ENCODE measurements at regions not wholly inside any gene's neighbourhood (a gene's known extent, or its start where the extent isn't known, plus 50 kb on each side); places are given as distances from the start of the nearest gene placed in this dataset.

DNA sequence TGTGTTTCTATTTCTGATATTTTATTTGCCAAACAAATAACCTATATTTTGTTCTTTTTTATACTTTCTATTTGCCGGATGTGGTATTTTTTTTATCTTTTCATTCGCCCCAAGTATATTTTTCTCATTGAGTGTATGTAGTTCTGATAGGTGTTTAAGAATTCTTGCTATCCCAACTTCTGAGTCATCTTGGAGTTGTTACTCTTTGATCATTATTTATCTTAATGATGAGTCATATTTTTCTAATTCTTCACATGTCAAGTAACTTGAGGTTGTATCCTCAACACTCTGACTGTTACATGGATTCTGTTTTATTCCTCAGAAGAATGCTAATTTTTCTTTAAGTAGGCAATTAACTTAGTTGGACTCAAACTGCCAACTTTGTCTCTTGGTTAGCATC, 498.1 kb downstream of the TLE1 start:
- no peak for DNase-seq (ENCODE audit: low read depth)

DNA sequence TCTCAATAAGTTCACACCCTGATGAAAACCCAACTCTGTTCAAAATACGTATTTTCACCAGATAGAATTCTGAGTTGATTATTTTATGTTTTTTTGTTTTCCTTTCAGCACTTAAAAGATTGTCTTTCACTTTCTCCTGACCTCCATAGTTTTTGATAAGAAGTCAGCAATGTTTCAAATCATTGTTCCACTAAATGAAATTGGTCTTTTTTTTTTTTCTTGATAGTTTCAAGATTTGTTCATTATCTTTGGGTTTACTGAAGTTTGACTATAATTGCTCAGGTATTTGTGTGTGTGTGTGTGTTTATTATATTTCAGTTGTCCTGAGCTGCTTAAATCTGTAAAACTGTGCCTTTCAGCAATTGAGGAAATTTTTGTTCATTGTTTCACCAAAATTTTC, 498.7 kb downstream of the TLE1 start:
- DNase-seq (ENCODE audit: low read depth): no peak

- DNase-seq (ENCODE audit: low read depth): no peak
These were observed 505.6 kb downstream of the TLE1 start for GRCh38 chr9:81183761-81184160.

- DNase-seq (ENCODE audit: low read depth): no peak
These were observed 506.9 kb downstream of the TLE1 start for GRCh38 chr9:81182431-81182830.

GRCh38 chr9:81174023-81174422, 515.3 kb downstream of the TLE1 start:
- DNase-seq (ENCODE audit: low read depth): no peak

- no peak for DNase-seq (ENCODE audit: low read depth)
These were observed 517.7 kb downstream of the TLE1 start for GRCh38 chr9:81171689-81172088.

GRCh38 chr9:81162361-81162760, 527.0 kb downstream of the TLE1 start:
- DNase-seq (ENCODE audit: low read depth): no peak

DNA sequence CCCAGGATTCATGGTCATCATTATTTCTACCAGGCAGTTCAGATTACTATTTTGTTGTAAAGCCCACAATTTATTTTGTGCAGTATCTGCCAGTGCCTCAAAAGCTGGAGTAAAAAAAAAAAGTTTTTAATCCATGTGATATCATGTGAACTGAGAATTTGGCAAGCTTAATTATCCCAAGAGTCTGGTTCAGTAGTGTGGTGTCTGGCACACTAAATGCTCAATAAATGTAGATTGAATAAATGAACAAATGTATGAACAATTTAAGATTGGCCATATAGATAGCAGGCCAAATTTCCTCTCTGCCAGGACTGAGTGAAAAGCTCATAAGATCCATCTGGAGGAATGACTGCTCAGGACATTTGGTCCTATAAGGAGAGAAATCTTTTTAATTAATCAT, 533.0 kb downstream of the TLE1 start:
- DNase-seq (ENCODE audit: low read depth): no peak

DNA sequence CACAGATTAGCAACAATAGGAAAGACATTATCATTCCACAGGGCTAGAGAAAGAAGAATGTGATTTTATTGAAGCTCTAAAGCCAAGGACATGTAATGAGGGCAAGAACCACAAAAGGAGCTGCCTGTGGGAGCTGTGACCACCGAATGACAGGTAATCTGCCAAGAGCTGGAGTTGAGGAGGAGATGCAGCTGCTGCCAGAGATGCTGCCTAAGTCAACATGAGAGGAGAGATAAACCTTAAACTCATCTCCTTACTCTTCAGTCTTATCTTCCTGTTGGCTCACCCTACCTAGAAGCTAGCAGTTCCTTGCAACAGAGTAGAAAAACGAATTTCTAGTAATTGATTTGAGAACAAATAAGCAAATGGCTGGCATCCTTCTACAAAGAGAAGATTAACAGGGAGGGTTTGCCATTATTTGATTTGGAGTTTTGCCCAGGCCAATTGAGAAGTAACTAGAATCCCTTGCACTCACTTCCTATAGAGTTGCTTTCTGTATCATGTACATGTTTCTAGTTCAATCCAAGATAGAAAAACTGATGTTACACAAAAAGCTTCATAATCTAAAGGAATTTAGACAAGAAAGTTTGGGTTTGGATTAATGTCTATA, 539.2 kb downstream of the TLE1 start:
- no peak for DNase-seq (ENCODE audit: low read depth)

GRCh38 chr9:81146684-81147337, 542.5 kb downstream of the TLE1 start:
- no peak for DNase-seq (ENCODE audit: low read depth)

DNA sequence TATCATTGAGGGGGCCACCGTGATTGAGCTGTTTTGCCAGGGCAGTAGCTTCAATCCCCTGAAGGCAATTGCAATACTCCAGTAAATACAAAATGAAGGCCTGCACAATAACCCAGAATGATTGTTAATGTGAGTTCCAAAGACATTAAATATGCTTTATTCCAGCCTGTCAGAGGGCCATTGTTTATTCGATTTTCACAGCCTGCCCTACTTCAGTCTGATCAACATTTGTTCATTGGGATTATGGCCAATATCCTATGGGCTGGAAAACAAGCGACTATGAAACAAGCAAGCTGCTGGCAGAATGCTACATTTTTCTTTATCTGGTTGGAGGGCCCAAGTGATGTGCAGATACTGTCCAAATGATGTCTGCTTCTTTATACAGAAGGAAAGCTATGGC, 543.1 kb downstream of the TLE1 start:
- DNase-seq (ENCODE audit: low read depth): no peak

GRCh38 chr9:81145331-81145963, 543.9 kb downstream of the TLE1 start:
- no peak for DNase-seq (ENCODE audit: low read depth)

GRCh38 chr9:81141961-81142360, 547.4 kb downstream of the TLE1 start:
- no peak for DNase-seq (ENCODE audit: low read depth)

- no peak for DNase-seq (ENCODE audit: low read depth)
These were observed 551.3 kb downstream of the TLE1 start for GRCh38 chr9:81137976-81138568.

- no peak for DNase-seq (ENCODE audit: low read depth)
These were observed 556.6 kb downstream of the TLE1 start for GRCh38 chr9:81132796-81133195.

DNA sequence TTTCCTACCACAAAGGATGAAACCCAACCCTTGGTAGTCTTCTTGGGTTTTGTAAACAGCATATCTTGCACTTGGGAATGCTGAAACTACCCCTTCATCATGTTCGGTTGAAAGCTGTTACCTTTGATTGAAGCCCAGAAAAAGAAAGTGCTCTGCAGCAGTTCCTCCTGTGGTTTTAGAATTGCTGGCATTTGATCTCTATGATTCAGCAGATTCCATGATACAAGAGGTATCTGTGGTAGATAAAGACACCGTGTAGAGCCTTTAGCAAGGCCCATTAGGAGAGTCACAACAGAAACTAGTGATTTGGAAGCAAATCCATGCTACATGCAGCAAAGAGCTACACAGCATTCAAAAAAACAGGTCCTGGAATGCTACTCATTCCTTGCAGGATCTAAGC, 557.0 kb downstream of the TLE1 start:
- DNase-seq (ENCODE audit: low read depth): no peak

DNA sequence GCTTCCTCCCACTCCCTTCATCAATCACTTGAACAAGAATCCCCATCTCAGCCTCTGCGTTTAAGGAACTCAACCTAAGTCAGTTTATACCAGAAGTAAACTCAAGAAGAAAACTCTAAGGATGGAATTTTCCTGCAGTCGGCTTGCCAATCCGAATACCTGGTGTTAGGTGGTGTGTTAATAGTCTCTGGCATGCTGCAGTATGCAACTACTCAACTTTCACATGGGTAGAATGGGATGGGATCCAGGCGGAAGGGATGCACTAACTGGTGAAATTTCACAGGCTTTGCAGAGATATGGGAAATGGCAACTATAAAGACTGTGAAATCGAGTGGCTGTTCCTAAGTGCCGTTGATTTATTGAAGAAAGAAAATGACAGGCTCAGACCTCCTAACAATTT, 560.6 kb downstream of the TLE1 start:
- DNase-seq (ENCODE audit: low read depth): no peak

DNA sequence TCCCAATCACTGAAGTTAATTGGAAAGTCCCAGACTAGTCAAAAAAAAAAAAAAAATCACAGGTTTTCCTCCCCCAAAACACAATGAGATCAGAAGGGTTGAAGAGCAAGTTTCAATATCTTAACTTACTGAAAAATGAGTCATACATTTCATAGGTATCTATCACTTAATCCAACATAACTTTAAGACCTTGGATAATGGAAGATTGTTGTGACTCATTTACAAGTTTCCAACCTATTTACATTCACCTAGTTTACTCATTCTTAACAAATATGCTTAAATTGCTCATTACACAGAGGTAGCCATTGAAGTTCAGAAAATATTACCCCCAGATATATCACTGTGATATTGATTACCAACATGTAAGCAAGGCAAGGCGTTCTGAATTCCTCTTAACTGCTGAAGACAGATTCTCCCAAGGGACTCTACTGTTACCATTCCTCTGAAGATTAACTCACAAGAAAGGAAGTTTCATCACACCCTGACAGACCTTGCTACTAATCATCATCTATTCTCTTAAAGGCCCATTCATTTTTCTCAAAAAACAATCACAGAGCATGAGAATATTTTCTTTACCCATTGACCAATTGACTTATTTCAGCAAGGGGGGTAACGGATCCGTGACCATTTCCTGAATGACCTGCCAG, 563.8 kb downstream of the TLE1 start:
- no peak for DNase-seq (ENCODE audit: low read depth)

DNA sequence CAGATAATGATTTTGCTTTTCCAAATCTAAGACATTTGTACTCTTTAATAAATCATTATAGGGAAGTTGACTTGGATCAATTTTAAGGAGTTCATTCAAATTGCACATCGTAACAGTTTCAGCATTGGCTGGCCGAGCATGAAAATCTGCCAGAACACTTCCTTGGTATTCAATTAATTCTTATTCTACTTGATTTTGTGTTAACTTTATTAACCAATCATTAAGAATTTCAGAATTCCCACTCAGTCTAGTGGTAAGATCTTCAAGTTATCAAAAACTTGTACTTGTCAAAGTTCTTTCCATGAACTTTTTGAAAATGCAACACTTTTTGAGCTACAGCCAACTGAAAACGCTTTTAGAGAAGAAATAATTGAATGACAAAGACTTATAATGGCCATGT, 565.8 kb downstream of the TLE1 start:
- DNase-seq (ENCODE audit: low read depth): no peak

GRCh38 chr9:81122749-81123148, 566.6 kb downstream of the TLE1 start:
- no peak for DNase-seq (ENCODE audit: low read depth)

DNA sequence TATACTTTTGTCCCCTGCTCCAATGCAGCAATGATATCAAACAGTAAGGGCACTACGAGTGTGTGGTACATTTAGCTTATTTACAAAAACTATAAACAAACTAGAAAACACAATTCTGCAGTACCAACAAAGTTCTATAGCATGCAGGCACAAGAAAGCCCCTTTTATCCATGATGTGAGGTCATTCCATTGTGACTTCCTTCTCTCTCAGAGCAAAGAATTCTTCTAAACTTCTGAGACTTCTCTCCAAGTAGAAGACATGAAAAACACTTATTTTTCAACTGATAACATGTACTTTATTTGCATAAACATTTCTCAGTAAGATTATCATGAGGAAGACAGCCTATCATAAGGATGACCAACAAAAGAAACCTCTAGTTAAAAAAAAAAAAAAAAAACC, 569.8 kb downstream of the TLE1 start:
- DNase-seq (ENCODE audit: low read depth): no peak

DNA sequence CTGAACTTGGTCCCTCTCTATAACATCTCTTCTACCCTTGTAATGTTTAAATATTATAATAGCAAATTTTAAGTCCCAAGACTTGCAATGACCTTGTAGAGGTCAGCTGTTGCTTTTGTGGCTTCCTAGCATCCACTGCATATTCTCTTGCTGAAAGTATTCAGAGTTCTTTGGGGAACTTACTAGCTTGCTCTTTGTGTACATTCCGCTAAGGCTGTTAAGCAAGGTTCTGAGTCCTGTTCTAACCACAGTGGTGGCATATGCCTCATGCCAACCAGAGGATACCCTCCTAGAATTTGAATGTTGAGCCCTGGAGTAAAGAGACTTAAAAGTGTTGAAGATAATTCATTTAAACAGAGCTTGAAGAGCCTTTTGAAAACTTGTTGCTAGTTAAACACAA, 570.9 kb downstream of the TLE1 start:
- DNase-seq (ENCODE audit: low read depth): no peak
